Mesenchymal stem cell (in vitro differentiated cells and primary cell): ENCODE measurements at regions not wholly inside any gene's neighbourhood (a gene's known extent, or its start where the extent isn't known, plus 50 kb on each side); places are given as distances from the start of the nearest gene placed in this dataset.

Experiments used
- DNase-seq: peaks from one replicate; pipeline ENCODE4 v3.0.0-alpha.2; 2013
- H2AFZ ChIP-seq: one replicate; pipeline ENCODE4 v1.6.1; 2013; ENCODE audit warnings: low read depth, mild to moderate bottlenecking, control low read depth, inconsistent platforms, low read length, moderate library complexity
- H2AK5ac ChIP-seq: 2 replicates; pipeline ENCODE4 v1.6.1; 2013; ENCODE audit warnings: low read length, moderate library complexity, mild to moderate bottlenecking, inconsistent platforms; ENCODE audit not compliant: severe bottlenecking
- H2BK120ac ChIP-seq: one replicate; pipeline ENCODE4 v1.6.1; 2013; ENCODE audit warnings: low read depth, mild to moderate bottlenecking, inconsistent platforms, low read length, moderate library complexity
- H2BK12ac ChIP-seq, 2 experiments: one replicate each; pipeline ENCODE4 v1.6.1; 2013; ENCODE audit warnings: inconsistent platforms in 2 of 2, low read length in 2 of 2, mild to moderate bottlenecking in 2 of 2, moderate library complexity in 2 of 2, control low read depth in 1 of 2
- H2BK15ac ChIP-seq: one replicate; pipeline ENCODE4 v1.6.1; 2013; ENCODE audit warnings: mild to moderate bottlenecking, low read depth, inconsistent platforms; ENCODE audit not compliant: poor library complexity, severe bottlenecking
- H2BK5ac ChIP-seq: 2 replicates; pipeline ENCODE4 v1.6.1; 2013; ENCODE audit warnings: low read depth, mild to moderate bottlenecking, low read length, control low read depth, inconsistent platforms; ENCODE audit not compliant: poor library complexity, severe bottlenecking
- H3K14ac ChIP-seq, 2 experiments: one replicate each; pipeline ENCODE4 v1.6.1; 2013; ENCODE audit warnings: inconsistent platforms in 2 of 2, low read length in 2 of 2, control low read depth in 1 of 2, mild to moderate bottlenecking in 1 of 2, moderate library complexity in 1 of 2
- H3K18ac ChIP-seq, 2 experiments: one replicate each; pipeline ENCODE4 v1.6.1; 2013; ENCODE audit warnings: inconsistent platforms in 2 of 2, low read length in 2 of 2, control low read depth in 1 of 2, low read depth in 1 of 2, mild to moderate bottlenecking in 1 of 2
- H3K23ac ChIP-seq, 2 experiments: one replicate each; pipeline ENCODE4 v1.6.1; 2013; ENCODE audit warnings: inconsistent platforms in 2 of 2, low read length in 2 of 2, mild to moderate bottlenecking in 2 of 2, moderate library complexity in 2 of 2, control low read depth in 1 of 2
- H3K27ac ChIP-seq: 2 replicates; pipeline ENCODE4 v1.5.1; 2013; ENCODE audit warnings: mild to moderate bottlenecking, moderate library complexity, low read length, control low read depth, inconsistent platforms; ENCODE audit not compliant: poor library complexity, severe bottlenecking
- H3K27me3 ChIP-seq, 2 experiments: 2 replicates each; pipeline versions ENCODE4 v1.6.1 to v1.7.0; 2013; ENCODE audit warnings: low read length in 2 of 2, mild to moderate bottlenecking in 2 of 2, moderate library complexity in 2 of 2, control low read depth in 1 of 2, inconsistent platforms in 1 of 2; ENCODE audit not compliant: control insufficient read depth in 1 of 2, insufficient read depth in 1 of 2
- H3K36me3 ChIP-seq, 2 experiments: 2 replicates each; pipeline versions ENCODE4 v1.6.1 to v1.7.0; 2013; ENCODE audit warnings: low read length in 2 of 2, control low read depth in 1 of 2, inconsistent platforms in 1 of 2, low read depth in 1 of 2, mild to moderate bottlenecking in 1 of 2; ENCODE audit not compliant: insufficient read depth in 2 of 2, control insufficient read depth in 1 of 2
- H3K4ac ChIP-seq, 2 experiments: one replicate each; pipeline ENCODE4 v1.6.1; 2013; ENCODE audit warnings: inconsistent platforms in 2 of 2, low read length in 2 of 2, mild to moderate bottlenecking in 2 of 2, moderate library complexity in 2 of 2, control low read depth in 1 of 2, low read depth in 1 of 2
- H3K4me1 ChIP-seq: 2 replicates; pipeline ENCODE4 v1.6.1; 2013; ENCODE audit warnings: low read depth, low read length, control low read depth; ENCODE audit not compliant: control insufficient read depth, insufficient read depth
- H3K4me2 ChIP-seq: 2 replicates; pipeline ENCODE4 v1.6.1; 2013; ENCODE audit warnings: low read length, mild to moderate bottlenecking, inconsistent platforms; ENCODE audit not compliant: poor library complexity, severe bottlenecking
- H3K4me3 ChIP-seq, 2 experiments: 2 replicates each; pipeline versions ENCODE4 v1.5.1 to v1.7.0; 2013; ENCODE audit warnings: low read length in 2 of 2, mild to moderate bottlenecking in 2 of 2, control low read depth in 1 of 2, low read depth in 1 of 2; ENCODE audit not compliant: insufficient read depth in 1 of 2
- H3K79me1 ChIP-seq: replicated peaks from 2 replicates; pipeline ENCODE4 v1.6.1; 2013; ENCODE audit warnings: mild to moderate bottlenecking, control low read depth, low read length, inconsistent platforms; ENCODE audit not compliant: poor library complexity, severe bottlenecking
- H3K9ac ChIP-seq: 2 replicates; pipeline ENCODE4 v1.7.0; 2013; ENCODE audit warnings: mild to moderate bottlenecking, low read length, moderate library complexity
- H3K9me3 ChIP-seq: 2 replicates; pipeline ENCODE4 v1.7.0; 2013; ENCODE audit warnings: mild to moderate bottlenecking, low read length; ENCODE audit not compliant: control insufficient read depth
- H4K8ac ChIP-seq: one replicate; pipeline ENCODE4 v1.6.1; 2013; ENCODE audit warnings: inconsistent platforms, mild to moderate bottlenecking, low read length, moderate library complexity
- H4K91ac ChIP-seq: one replicate; pipeline ENCODE4 v1.6.1; 2013; ENCODE audit warnings: mild to moderate bottlenecking, low read length, inconsistent platforms
- WGBS: methylation state at CpG from one replicate; pipeline ENCODE4 v1.1.7; 2013; ENCODE audit warnings: mixed read lengths; 5-methylcytosine and 5-hydroxymethylcytosine counted together

DNA sequence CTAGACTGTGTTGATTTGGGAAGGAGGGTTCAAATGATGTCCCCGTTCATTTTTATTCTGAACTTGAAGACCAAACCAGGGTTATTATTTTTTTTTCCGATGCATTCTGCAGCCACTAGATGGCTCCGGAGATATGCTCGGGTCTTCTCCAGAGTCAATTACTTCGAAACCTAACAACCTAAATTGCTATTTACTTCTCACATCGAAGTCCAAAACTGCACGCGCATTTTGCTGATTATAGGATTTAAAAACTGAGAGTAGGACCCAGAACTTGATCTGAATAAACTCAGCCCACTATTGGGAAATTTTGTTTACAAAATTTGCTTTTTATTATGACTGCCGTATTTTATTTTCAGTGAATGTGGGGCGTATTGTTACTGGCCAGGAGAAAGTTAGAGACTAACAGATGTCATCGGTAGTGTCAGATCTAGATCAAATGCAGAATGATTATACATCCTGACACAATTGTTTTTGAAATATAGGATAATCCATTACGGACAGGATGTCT, 263.8 kb downstream of the HS3ST3A1 start:
- 28% methylated on average over 9 of the region's 12 CpGs for WGBS
- Histone ChIP-seq H3K36me3 (no peaks in the 10 kb centered on the region), H3K9ac (peak overlapping the region; percentile 86)

DNA sequence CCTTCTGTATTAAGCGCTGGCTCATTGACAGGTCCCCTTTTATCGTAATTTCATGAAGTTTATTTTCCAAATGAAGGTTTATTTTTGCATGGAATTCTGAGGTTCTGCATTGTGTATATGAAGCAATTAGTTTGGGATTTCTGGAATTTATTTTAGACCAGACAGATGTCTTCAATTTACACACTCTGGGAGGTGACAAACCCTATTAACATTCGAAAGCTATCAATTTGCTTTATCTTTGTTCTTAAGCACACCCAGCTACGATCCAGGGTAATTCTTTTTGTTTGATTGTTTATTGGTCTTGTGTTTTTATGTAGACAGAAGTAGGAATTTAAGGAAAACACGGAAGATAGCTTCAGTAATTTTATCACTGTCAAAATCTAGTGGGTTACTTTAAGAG, 264.6 kb downstream of the HS3ST3A1 start:
- Histone ChIP-seq H3K27me3 (no peaks in the 10 kb centered on the region), H3K23ac (no peak overlapping the region), H4K91ac (no peak overlapping the region), H3K27ac (no peak overlapping the region), H2AK5ac (no peak overlapping the region), H3K4me2 (no peak overlapping the region), H3K9me3 (no peaks in the 10 kb centered on the region), H2BK15ac (no peak overlapping the region), H3K4ac (no peak overlapping the region), H3K4me1 (no peaks in the 10 kb centered on the region), H2BK5ac (no peak overlapping the region), H3K14ac (no peak overlapping the region), H3K36me3 (no peaks in the 10 kb centered on the region), H3K4me3 (peak overlapping the region in 1 of 2 experiments; percentile 31), H3K79me1 (no peaks in the 10 kb centered on the region), H2BK120ac (no peak overlapping the region), H3K9ac (peak overlapping the region; percentile 86), H2AFZ (no peak overlapping the region), H3K18ac (no peak overlapping the region), H4K8ac (no peak overlapping the region), H2BK12ac (no peak overlapping the region)
- WGBS = 48% methylated on average over 3 of the region's 5 CpGs
- no peak for DNase-seq

More for the DNA sequence above, 263.8 kb downstream of the HS3ST3A1 start:
- Histone ChIP-seq H2BK5ac (no peak overlapping the region), H4K91ac (no peak overlapping the region), H2AFZ (no peak overlapping the region), H3K9me3 (no peaks in the 10 kb centered on the region), H3K27ac (no peak overlapping the region), H2BK15ac (no peak overlapping the region), H3K23ac (no peak overlapping the region), H2BK12ac (no peak overlapping the region), H3K4me1 (no peaks in the 10 kb centered on the region), H2BK120ac (no peak overlapping the region), H3K79me1 (no peaks in the 10 kb centered on the region), H3K14ac (no peak overlapping the region), H3K18ac (no peak overlapping the region), H3K4me3 (peak overlapping the region in 1 of 2 experiments; percentile 69), H3K4ac (no peak overlapping the region), H4K8ac (no peak overlapping the region), H3K4me2 (no peak overlapping the region), H2AK5ac (no peak overlapping the region), H3K27me3 (no peaks in the 10 kb centered on the region)
- peak; percentile 72 for DNase-seq

- no peak overlapping the region for H3K4me2 ChIP-seq
- no peak overlapping the region for H2BK15ac ChIP-seq
- no peak overlapping the region for H3K4me3 ChIP-seq
- no peaks in the 10 kb centered on the region for H3K36me3 ChIP-seq
- H4K8ac ChIP-seq = no peak overlapping the region
- no peaks in the 10 kb centered on the region for H3K9me3 ChIP-seq
- H2AK5ac ChIP-seq = no peak overlapping the region
- no peak overlapping the region for H2BK120ac ChIP-seq
- no peak overlapping the region for H3K4ac ChIP-seq
- H3K18ac ChIP-seq = no peak overlapping the region
- no peak overlapping the region for H4K91ac ChIP-seq
- H3K27me3 ChIP-seq = no peaks in the 10 kb centered on the region
- no peak overlapping the region for H2BK12ac ChIP-seq
- H3K14ac ChIP-seq = no peak overlapping the region
- no peaks in the 10 kb centered on the region for H3K79me1 ChIP-seq
- H3K9ac ChIP-seq = no peak overlapping the region
- no peak overlapping the region for H3K27ac ChIP-seq
- 92% methylated on average over 1 of the region's 1 CpG for WGBS
- H2AFZ ChIP-seq = no peak overlapping the region
- no peak overlapping the region for H2BK5ac ChIP-seq
- no peak overlapping the region for H3K23ac ChIP-seq
- H3K4me1 ChIP-seq = no peaks in the 10 kb centered on the region
- DNase-seq = no peak
Measured at GRCh38 chr17:13334374-13334773, 267.4 kb downstream of the HS3ST3A1 start.

DNA sequence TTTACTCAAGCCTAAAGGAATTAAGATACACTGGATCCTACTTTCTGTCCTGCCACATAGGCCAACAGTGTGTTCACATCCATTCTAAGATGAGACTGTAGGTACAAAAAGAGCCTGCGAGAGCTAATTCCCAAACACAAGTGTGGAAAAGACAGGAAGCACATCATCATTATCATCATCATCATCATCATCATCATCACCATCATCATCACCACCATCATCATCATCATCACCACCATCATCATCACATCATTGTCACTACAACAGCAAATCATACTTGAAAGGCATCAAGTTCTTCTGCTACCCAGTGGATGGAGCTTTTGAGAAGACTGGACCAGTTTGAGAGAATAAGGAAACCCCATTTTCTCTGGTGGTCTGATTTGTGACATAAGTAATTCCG, 268.1 kb downstream of the HS3ST3A1 start:
- no peak overlapping the region for H4K8ac ChIP-seq
- H3K4me2 ChIP-seq = no peak overlapping the region
- H3K4ac ChIP-seq = no peak overlapping the region
- H3K9ac ChIP-seq = no peak overlapping the region
- H2BK5ac ChIP-seq = no peak overlapping the region
- H3K14ac ChIP-seq = no peak overlapping the region
- no peaks in the 10 kb centered on the region for H3K9me3 ChIP-seq
- no peaks in the 10 kb centered on the region for H3K36me3 ChIP-seq
- no peak overlapping the region for H3K4me3 ChIP-seq
- H3K23ac ChIP-seq = no peak overlapping the region
- no peak overlapping the region for H3K27ac ChIP-seq
- no peak overlapping the region for H2AFZ ChIP-seq
- WGBS = 100% methylated on average over 1 of the region's 2 CpGs
- H4K91ac ChIP-seq = no peak overlapping the region
- no peak overlapping the region for H2BK15ac ChIP-seq
- no peak overlapping the region for H2AK5ac ChIP-seq
- no peaks in the 10 kb centered on the region for H3K27me3 ChIP-seq
- DNase-seq = no peak
- no peak overlapping the region for H2BK120ac ChIP-seq
- H3K79me1 ChIP-seq = no peaks in the 10 kb centered on the region
- H3K4me1 ChIP-seq = no peaks in the 10 kb centered on the region
- H2BK12ac ChIP-seq = no peak overlapping the region
- H3K18ac ChIP-seq = no peak overlapping the region
